ENCODE measurements at regions not wholly inside any gene's neighbourhood (a gene's known extent, or its start where the extent isn't known, plus 50 kb on each side); places are given as distances from the start of the nearest gene placed in this dataset.

DNA sequence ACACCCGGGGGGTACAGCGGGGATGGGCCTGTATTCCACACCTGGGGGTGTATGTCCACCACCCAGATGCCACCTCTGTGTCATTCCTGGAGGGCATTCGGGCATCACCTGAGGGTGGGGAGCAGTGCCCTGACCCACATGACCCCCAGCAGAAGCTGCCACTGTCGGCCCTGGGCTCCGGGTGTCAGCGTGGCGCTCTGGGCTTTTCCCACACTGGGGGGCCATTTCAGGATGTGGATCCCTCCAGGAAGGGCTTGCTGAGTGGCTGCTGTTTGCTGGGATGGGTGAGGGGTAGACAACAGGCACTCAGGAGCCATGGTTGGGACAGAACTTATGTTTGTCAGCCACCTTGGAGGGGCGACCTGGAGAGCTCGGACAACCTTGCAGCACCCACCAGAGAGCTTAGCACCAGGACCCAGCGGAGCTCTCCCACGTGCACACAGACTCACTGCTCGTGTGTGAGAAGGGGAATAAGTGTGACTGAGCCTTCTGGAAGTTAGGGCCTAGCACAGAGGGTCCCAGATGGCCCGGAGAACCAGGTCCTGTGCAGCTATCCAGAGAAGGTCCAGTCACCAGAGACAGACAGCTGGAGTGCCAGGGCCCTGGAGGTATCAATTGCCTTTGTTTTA is 102.7 kb downstream of the METRNL start:
- no peak for TF ChIP-seq POLR2AphosphoS5 (IDR thresholded peaks at IDR 0.05; ENCODE audit: low read depth, low read length)
- TF ChIP-seq POLR2A (IDR thresholded peaks at IDR 0.05; ENCODE audit: control extremely low read depth in 1 of 2, low read depth in 2 of 2, low read length in 2 of 2): no peak
- TF ChIP-seq, protein P1, sequence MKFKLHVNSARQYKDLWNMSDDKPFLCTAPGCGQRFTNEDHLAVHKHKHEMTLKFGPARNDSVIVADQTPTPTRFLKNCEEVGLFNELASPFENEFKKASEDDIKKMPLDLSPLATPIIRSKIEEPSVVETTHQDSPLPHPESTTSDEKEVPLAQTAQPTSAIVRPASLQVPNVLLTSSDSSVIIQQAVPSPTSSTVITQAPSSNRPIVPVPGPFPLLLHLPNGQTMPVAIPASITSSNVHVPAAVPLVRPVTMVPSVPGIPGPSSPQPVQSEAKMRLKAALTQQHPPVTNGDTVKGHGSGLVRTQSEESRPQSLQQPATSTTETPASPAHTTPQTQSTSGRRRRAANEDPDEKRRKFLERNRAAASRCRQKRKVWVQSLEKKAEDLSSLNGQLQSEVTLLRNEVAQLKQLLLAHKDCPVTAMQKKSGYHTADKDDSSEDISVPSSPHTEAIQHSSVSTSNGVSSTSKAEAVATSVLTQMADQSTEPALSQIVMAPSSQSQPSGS (IDR thresholded peaks at IDR 0.05; ENCODE audit: low read length): no peak
- TF ChIP-seq, protein P2, sequence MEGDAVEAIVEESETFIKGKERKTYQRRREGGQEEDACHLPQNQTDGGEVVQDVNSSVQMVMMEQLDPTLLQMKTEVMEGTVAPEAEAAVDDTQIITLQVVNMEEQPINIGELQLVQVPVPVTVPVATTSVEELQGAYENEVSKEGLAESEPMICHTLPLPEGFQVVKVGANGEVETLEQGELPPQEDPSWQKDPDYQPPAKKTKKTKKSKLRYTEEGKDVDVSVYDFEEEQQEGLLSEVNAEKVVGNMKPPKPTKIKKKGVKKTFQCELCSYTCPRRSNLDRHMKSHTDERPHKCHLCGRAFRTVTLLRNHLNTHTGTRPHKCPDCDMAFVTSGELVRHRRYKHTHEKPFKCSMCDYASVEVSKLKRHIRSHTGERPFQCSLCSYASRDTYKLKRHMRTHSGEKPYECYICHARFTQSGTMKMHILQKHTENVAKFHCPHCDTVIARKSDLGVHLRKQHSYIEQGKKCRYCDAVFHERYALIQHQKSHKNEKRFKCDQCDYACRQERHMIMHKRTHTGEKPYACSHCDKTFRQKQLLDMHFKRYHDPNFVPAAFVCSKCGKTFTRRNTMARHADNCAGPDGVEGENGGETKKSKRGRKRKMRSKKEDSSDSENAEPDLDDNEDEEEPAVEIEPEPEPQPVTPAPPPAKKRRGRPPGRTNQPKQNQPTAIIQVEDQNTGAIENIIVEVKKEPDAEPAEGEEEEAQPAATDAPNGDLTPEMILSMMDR (IDR thresholded peaks at IDR 0.05; ENCODE audit: control extremely low read depth in 1 of 3, insufficient read depth in 1 of 3, low read depth in 1 of 3, low read length in 3 of 3): no peak
- no peak for TF ChIP-seq JUND (IDR thresholded peaks at IDR 0.05; ENCODE audit: low read length)
- no peak for TF ChIP-seq SP1 (IDR thresholded peaks at IDR 0.05; ENCODE audit: low read depth, low read length)
- TF ChIP-seq EZH2 (IDR thresholded peaks at IDR 0.05; ENCODE audit: low read depth, low read length, severe bottlenecking): no peak
- TF ChIP-seq, protein P3, sequence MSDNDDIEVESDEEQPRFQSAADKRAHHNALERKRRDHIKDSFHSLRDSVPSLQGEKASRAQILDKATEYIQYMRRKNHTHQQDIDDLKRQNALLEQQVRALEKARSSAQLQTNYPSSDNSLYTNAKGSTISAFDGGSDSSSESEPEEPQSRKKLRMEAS (IDR thresholded peaks at IDR 0.05): no peak
- no peak for TF ChIP-seq BRCA1 (IDR thresholded peaks at IDR 0.05; ENCODE audit: low read depth, low read length)
- no peak for TF ChIP-seq CHD2 (IDR thresholded peaks at IDR 0.05; ENCODE audit: low read length)
- TF ChIP-seq RFX5 (IDR thresholded peaks at IDR 0.05; ENCODE audit: borderline replicate concordance, low read depth, low read length): no peak
- TF ChIP-seq CTBP2 (IDR thresholded peaks at IDR 0.05; ENCODE audit: borderline replicate concordance, insufficient read depth, insufficient read length, low read length): no peak
- TF ChIP-seq RNF2 (IDR thresholded peaks at IDR 0.05; ENCODE audit: borderline replicate concordance, low read depth, low read length, missing control alignments, poor library complexity, severe bottlenecking): no peak
